Dermis microvascular lymphatic vessel endothelial cell (primary cell): ENCODE measurements at regions not wholly inside any gene's neighbourhood (a gene's known extent, or its start where the extent isn't known, plus 50 kb on each side); places are given as distances from the start of the nearest gene placed in this dataset.
"Not testable (repeated sequence)": the region's sequence is repeated elsewhere in the genome, so short reads cannot be mapped to it uniquely, and the experiment has no call there.

ENCODE experiments used
- DNase-seq, 2 donors: peaks; one replicate each; pipeline versions ENCODE4 v3.0.0 to v3.0.0-alpha.2; 2010; ENCODE audit warnings: low read depth in 2 of 2

- DNase-seq, result not testable (repeated sequence)
These were observed 53.1 kb downstream of the HSFY1 start for GRCh38 chrY:18599606-18600005.

- DNase-seq, result not testable (repeated sequence)
These were observed 54.8 kb downstream of the HSFY1 start for GRCh38 chrY:18601287-18601686.

DNA sequence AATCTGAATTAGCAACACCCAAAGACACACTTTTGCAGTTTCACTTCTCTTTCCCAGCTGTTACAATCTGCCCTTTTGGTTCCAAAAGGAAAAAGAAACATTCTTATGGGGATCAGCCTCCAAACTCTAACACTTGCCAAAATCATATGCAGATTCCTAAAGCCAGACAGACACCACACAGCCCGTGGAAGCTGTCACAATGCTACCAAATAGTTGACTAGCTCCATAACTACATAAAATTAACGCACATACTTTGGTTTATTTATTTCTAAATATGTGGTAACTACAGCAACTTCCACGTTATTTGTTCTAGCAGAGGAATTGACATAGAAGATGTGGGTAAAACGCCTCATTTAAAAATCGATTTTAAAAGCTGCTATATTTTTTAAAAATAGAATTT, 59.7 kb downstream of the HSFY1 start:
- not testable (repeated sequence) for DNase-seq

- not testable (repeated sequence) for DNase-seq
These were observed 61.7 kb downstream of the HSFY1 start for GRCh38 chrY:18608205-18608604.

DNA sequence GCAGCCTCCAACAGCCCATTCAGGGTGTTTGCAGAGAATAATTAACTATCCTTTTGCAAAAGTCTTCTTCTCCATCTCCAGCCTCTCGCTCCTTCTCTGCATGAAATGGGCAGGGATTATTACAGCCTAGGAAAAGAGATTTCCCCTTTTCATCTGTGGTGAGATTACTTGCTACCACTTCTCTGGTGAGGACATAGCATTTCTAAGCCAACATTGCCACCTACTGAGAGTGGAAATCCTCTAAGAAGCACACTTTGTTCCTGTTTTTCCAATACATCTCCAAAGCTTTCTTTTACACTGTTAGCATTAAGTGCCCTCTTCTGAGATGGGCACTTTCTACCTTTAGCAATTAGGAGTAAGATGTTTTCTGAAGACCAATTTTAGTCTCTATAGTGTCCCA, 69.3 kb downstream of the HSFY1 start:
- not testable (repeated sequence) for DNase-seq

- DNase-seq, result not testable (repeated sequence)
These were observed 83.4 kb downstream of the HSFY1 start for GRCh38 chrY:18629805-18630516.

DNA sequence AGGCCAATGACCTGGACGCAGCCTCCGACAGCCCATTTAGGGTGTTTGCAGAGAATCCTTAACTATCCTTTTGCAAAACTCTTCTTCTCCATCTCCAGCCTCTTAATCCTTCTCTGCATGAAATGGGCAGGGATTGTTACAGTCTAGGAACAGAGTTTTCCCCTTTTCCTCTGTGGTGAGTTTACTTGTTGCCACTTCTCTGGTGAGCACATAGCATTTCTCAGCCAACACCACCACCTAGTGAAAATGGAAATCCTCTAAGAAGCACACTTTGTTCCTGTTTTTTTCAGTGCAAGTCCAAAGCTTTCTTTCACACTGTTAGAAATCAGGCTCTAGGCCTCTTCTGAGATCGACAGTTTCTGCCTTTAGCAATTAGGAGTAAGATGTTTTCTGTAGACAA, 84.1 kb downstream of the HSFY1 start:
- DNase-seq, result not testable (repeated sequence)

GRCh38 chrY:18631610-18632009, 85.1 kb downstream of the HSFY1 start:
- DNase-seq, result not testable (repeated sequence)

DNA sequence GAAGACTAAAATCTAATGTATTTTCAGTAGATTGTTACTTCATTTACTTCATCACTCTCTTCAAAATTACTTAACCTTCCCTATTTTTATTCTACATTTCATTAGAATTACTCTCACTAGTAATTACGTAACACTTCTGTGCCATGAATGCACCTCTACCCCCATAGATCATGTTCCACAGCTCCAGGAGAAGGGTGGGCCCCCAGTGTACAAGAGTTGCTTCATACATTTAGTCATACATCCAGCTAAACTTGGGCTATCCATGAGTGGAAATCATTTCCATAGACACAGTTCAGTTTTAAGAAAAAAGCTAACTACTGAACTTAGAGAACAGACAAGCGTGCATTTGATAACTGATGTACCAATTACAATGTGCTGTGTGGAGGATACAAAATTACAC, 104.2 kb downstream of the HSFY1 start:
- DNase-seq, result no peak

DNA sequence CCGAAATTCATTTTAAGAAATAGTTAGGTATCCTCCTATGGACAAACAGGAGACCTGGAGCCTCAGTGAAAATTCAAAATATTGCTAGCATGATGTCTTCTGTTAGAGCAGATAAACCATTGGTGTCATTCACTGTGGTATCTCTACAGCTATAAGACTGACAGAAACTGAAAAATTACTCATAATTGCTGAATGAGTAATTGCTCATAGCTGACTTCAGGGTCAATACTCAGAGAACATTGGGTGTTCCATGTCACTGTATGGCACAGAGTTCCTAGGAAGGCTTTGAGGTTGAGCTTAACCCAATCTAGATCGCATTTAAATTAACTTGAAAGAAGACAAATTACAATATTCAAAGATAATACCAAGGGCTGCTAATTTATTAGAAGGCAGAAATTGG, 109.0 kb downstream of the HSFY2 start:
- no peak for DNase-seq

- DNase-seq, result peak in 1 of 2 donors; percentile 0
These were observed 103.7 kb downstream of the HSFY2 start for GRCh38 chrY:18669790-18670189.

- DNase-seq, result no peak
These were observed 101.6 kb downstream of the HSFY2 start for GRCh38 chrY:18671970-18672369.

- not testable (repeated sequence) for DNase-seq
These were observed 87.5 kb downstream of the HSFY2 start for GRCh38 chrY:18686027-18686426.

DNA sequence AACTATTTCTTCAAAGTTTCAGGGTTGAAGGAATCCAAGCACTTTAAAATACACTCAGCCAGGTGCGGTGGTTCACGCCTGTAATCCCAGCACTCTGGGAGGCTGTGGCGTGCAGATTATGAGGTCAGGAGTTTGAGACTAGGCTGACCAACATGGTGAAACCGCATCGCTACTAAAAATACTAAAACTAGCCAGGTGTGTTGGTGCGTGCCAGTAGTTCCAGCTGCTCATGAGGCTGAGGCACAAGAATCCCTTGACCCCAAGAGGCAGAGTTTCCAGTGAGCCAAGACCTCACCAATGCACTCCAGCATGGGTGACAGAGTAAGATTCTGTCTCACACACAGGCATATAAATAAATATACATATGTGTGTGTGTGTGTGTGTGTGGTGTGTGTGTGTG, 85.2 kb downstream of the HSFY2 start:
- not testable (repeated sequence) for DNase-seq

- not testable (repeated sequence) for DNase-seq
These were observed 84.1 kb downstream of the HSFY2 start for GRCh38 chrY:18689420-18689819.

DNA sequence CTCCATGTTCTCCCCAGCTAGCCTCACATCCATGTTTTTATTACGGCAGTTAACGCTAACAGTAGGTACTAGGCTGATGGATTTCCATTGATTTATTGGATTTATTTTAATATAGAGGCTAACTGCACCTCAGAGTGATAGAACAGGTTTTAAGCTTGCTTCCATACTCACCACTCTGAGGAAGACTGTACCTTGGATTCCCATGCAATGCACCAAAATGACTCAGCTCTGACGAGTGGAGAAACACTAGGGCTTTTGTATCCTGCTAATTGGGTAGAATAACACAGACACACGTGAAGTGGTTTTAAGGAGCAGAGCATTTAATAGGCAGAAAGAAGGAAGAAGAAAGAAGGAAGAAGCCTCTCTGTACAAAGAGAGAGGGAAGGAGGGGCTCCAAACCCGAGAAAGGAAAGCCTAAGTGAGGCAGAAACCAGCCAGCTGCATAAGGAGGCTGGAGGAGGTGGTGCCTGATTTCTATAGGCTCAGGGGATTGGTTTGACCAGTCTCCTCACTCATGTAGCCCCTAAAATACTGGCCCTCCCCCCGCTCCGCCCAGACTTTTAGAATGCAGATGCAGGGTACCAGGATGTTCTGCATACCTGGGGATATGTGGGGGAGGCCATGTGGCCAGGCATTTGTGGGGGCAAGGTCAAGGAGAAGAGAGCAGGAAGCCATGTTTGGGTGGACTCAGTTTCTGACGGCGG, 83.5 kb downstream of the HSFY2 start:
- not testable (repeated sequence) for DNase-seq

DNA sequence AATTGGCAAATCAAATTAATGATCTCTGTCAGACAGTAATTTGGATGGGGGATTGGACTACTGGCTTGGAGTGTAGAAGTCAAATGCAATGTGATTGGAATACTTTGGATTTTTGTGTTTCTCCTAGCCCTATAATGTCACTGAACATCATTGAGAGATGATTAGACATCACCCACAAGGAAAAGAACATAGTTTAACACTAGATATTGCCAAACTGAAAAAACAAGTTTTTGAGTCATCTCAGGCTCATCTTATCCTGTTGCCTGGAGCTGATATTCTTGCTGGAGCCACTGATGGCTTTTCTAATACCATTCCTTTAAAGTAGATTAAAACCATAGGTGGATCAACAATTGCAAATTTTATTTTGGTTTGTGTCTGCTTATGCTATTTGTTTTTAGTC, 76.7 kb downstream of the HSFY2 start:
- DNase-seq, result not testable (repeated sequence)

DNA sequence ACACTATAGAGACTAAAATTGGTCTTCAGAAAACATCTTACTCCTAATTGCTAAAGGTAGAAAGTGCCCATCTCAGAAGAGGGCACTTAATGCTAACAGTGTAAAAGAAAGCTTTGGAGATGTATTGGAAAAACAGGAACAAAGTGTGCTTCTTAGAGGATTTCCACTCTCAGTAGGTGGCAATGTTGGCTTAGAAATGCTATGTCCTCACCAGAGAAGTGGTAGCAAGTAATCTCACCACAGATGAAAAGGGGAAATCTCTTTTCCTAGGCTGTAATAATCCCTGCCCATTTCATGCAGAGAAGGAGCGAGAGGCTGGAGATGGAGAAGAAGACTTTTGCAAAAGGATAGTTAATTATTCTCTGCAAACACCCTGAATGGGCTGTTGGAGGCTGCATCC, 69.3 kb downstream of the HSFY2 start:
- not testable (repeated sequence) for DNase-seq

DNA sequence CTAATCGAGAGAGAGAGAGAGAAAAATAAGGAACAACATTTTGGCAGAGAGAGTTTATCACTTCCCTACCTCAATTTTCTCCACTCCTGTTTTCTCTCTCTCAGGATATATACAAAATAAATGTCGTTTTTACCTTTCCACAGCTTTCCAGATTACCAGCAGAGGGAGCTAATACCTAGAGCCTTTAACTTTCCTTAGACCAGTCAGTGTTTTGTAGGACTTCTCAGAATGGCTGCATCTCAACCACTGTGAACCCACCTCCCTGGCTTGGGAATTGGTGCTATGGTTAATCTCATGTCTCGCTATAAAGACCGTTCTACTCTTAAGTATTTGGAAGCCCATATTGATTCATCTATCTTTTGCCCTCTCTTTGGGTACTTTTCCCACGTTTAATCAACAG, 61.8 kb downstream of the HSFY2 start:
- not testable (repeated sequence) for DNase-seq

- not testable (repeated sequence) for DNase-seq
These were observed 59.8 kb downstream of the HSFY2 start for GRCh38 chrY:18713760-18714159.

- not testable (repeated sequence) for DNase-seq
These were observed 54.8 kb downstream of the HSFY2 start for GRCh38 chrY:18718714-18719113.

- not testable (repeated sequence) for DNase-seq
These were observed 53.1 kb downstream of the HSFY2 start for GRCh38 chrY:18720395-18720794.
